ENCODE measurements at regions not wholly inside any gene's neighbourhood (a gene's known extent, or its start where the extent isn't known, plus 50 kb on each side); places are given as distances from the start of the nearest gene placed in this dataset.

GRCh38 chr2:186308347-186308746 lies 177.7 kb upstream of the ZC3H15 start:
- no peak for DNase-seq
- TF ChIP-seq CTCF (IDR thresholded peaks at IDR 0.05), result no peak
- H3K4me3 Mint-ChIP-seq, result no peak overlapping the region
- H3K9me3 Mint-ChIP-seq, result peaks cover 16% of the 10 kb centered on the region
- H3K36me3 Mint-ChIP-seq (ENCODE audit: low read depth), result peaks cover 6% of the 10 kb centered on the region; the same call in 1 of the 2 replicates
- H3K27ac Mint-ChIP-seq, result no peak overlapping the region
- no peaks in the 10 kb centered on the region for H3K4me1 Mint-ChIP-seq (ENCODE audit: low read depth)
- no peaks in the 10 kb centered on the region; the same call in 1 of the 2 replicates for H3K27me3 Mint-ChIP-seq (ENCODE audit: insufficient read depth)

GRCh38 chr2:186309901-186310300 lies 176.2 kb upstream of the ZC3H15 start:
- no peak overlapping the region for H3K4me3 Mint-ChIP-seq
- no peaks in the 10 kb centered on the region; the same call in 1 of the 2 replicates for H3K27me3 Mint-ChIP-seq (ENCODE audit: insufficient read depth)
- no peak overlapping the region for H3K27ac Mint-ChIP-seq
- peaks cover 24% of the 10 kb centered on the region for H3K9me3 Mint-ChIP-seq
- H3K36me3 Mint-ChIP-seq (ENCODE audit: low read depth), result peaks cover 6% of the 10 kb centered on the region; the same call in 1 of the 2 replicates
- DNase-seq, result no peak
- no peak for TF ChIP-seq CTCF (IDR thresholded peaks at IDR 0.05)
- H3K4me1 Mint-ChIP-seq (ENCODE audit: low read depth), result no peaks in the 10 kb centered on the region

GRCh38 chr2:186319105-186319504 lies 167.0 kb upstream of the ZC3H15 start:
- H3K9me3 Mint-ChIP-seq, result peaks cover 39% of the 10 kb centered on the region
- no peaks in the 10 kb centered on the region for H3K27me3 Mint-ChIP-seq (ENCODE audit: insufficient read depth)
- no peak overlapping the region for H3K4me3 Mint-ChIP-seq
- no peak for DNase-seq
- no peaks in the 10 kb centered on the region for H3K4me1 Mint-ChIP-seq (ENCODE audit: low read depth)
- no peak for TF ChIP-seq CTCF (IDR thresholded peaks at IDR 0.05)
- H3K36me3 Mint-ChIP-seq (ENCODE audit: low read depth), result no peaks in the 10 kb centered on the region
- H3K27ac Mint-ChIP-seq, result no peak overlapping the region

- H3K9me3 Mint-ChIP-seq, result peaks cover 17% of the 10 kb centered on the region
- no peak for DNase-seq
- H3K4me1 Mint-ChIP-seq (ENCODE audit: low read depth), result no peaks in the 10 kb centered on the region
Measured at GRCh38 chr2:186325827-186326535, 160.1 kb upstream of the ZC3H15 start.

GRCh38 chr2:186327251-186327868 lies 158.7 kb upstream of the ZC3H15 start:
- Mint-ChIP-seq H3K27me3 (ENCODE audit: insufficient read depth) (no peaks in the 10 kb centered on the region), H3K9me3 (peaks cover 7% of the 10 kb centered on the region), H3K4me1 (ENCODE audit: low read depth) (no peaks in the 10 kb centered on the region), H3K27ac (no peak overlapping the region), H3K4me3 (no peak overlapping the region), H3K36me3 (ENCODE audit: low read depth) (no peaks in the 10 kb centered on the region)
- TF ChIP-seq CTCF (IDR thresholded peaks at IDR 0.05), result no peak
- no peak for DNase-seq

More at GRCh38 chr2:186325827-186326535, 160.1 kb upstream of the ZC3H15 start:
- no peak for TF ChIP-seq CTCF (IDR thresholded peaks at IDR 0.05)
- Mint-ChIP-seq H3K4me3 (no peak overlapping the region), H3K27ac (no peak overlapping the region), H3K36me3 (ENCODE audit: low read depth) (no peaks in the 10 kb centered on the region), H3K27me3 (ENCODE audit: insufficient read depth) (no peaks in the 10 kb centered on the region)
